ENCODE measurements at regions not wholly inside any gene's neighbourhood (a gene's known extent, or its start where the extent isn't known, plus 50 kb on each side); places are given as distances from the start of the nearest gene placed in this dataset.

- CTCF ChIA-PET: no interaction called here
- DNase-seq (ENCODE audit: low spot score): no peak
- H3K27ac Mint-ChIP-seq: no peak overlapping the region
- H3K36me3 Mint-ChIP-seq: no peaks in the 10 kb centered on the region
- H3K9me3 Mint-ChIP-seq: no peaks in the 10 kb centered on the region
- no peak overlapping the region for H3K4me3 Mint-ChIP-seq
- peaks cover 6% of the 10 kb centered on the region for H3K27me3 Mint-ChIP-seq (ENCODE audit: low read depth)
- ATAC-seq: no peak
- H3K4me1 Mint-ChIP-seq: no peaks in the 10 kb centered on the region
- POLR2A ChIA-PET: no interaction called here
- TF ChIP-seq CREB1 (CRISPR knock-in tag; IDR thresholded peaks at IDR 0.05): no peak
- no peak for TF ChIP-seq SMAD3 (CRISPR knock-in tag; IDR thresholded peaks at IDR 0.05; ENCODE audit: borderline replicate concordance)
- no peak for TF ChIP-seq HMGXB4 (CRISPR knock-in tag; IDR thresholded peaks at IDR 0.05)
- no peak for TF ChIP-seq ATF6 (CRISPR knock-in tag; IDR thresholded peaks at IDR 0.05)
- TF ChIP-seq ZNF423 (CRISPR knock-in tag; IDR thresholded peaks at IDR 0.05): no peak
- no peak for TF ChIP-seq ATF2 (CRISPR knock-in tag; IDR thresholded peaks at IDR 0.05; ENCODE audit: borderline replicate concordance, low read depth)
Measured at GRCh38 chr15:67991706-67992105, 62.4 kb upstream of the PIAS1 start.

GRCh38 chr15:67992411-67992810, 61.7 kb upstream of the PIAS1 start:
- Mint-ChIP-seq H3K36me3 (no peaks in the 10 kb centered on the region), H3K9me3 (no peaks in the 10 kb centered on the region), H3K4me1 (no peaks in the 10 kb centered on the region), H3K4me3 (no peak overlapping the region), H3K27ac (no peak overlapping the region), H3K27me3 (ENCODE audit: low read depth) (peaks cover 5% of the 10 kb centered on the region; the same call in 1 of the 2 replicates)
- CTCF ChIA-PET: no interaction called here
- ATAC-seq: no peak
- POLR2A ChIA-PET: interaction anchor here (0.6 kb wide), 1 partner anchor 45 kb away, joined by 9 read pairs; no protein-coding TSS in a partner anchor
- no peak for DNase-seq (ENCODE audit: low spot score)
- TF ChIP-seq EMX1 (CRISPR knock-in tag; IDR thresholded peaks at IDR 0.05) (no peak), ZNF512 (CRISPR knock-in tag; IDR thresholded peaks at IDR 0.05; ENCODE audit: borderline replicate concordance) (no peak), FOXJ3 (CRISPR knock-in tag; IDR thresholded peaks at IDR 0.05; ENCODE audit: borderline replicate concordance) (no peak), USF2 (CRISPR knock-in tag; IDR thresholded peaks at IDR 0.05) (no peak), NFE2L1 (CRISPR knock-in tag; IDR thresholded peaks at IDR 0.05) (no peak), FOXP1 (CRISPR knock-in tag; IDR thresholded peaks at IDR 0.05; ENCODE audit: borderline replicate concordance) (no peak), ZNF281 (CRISPR knock-in tag; IDR thresholded peaks at IDR 0.05) (no peak), ZNF232 (CRISPR knock-in tag; IDR thresholded peaks at IDR 0.05) (no peak), TEAD1 (CRISPR knock-in tag; IDR thresholded peaks at IDR 0.05) (no peak)

All from WTC11 (cell line).